OCI-LY7 (cell line): ENCODE measurements at regions not wholly inside any gene's neighbourhood (a gene's known extent, or its start where the extent isn't known, plus 50 kb on each side); places are given as distances from the start of the nearest gene placed in this dataset.

ENCODE experiments used
- EZH2phosphoT487 ChIP-seq: fragments of 200-600 bp; sonication (generic); IDR thresholded peaks from 2 replicates; pipeline ENCODE4 v1.6.1; 2018; ENCODE audit warnings: low read depth, borderline replicate concordance, mild to moderate bottlenecking, mixed run types, antibody characterized with exemption, low read length, moderate library complexity, mixed read lengths
- TF ChIP-seq, protein P1 (sequence below): fragments of 200-600 bp; sonication (generic); conservative IDR thresholded peaks from 2 replicates; pipeline ENCODE4 v1.5.1; 2014; ENCODE audit warnings: mild to moderate bottlenecking, antibody characterized with exemption, low read length, moderate library complexity, mixed read lengths

DNA sequence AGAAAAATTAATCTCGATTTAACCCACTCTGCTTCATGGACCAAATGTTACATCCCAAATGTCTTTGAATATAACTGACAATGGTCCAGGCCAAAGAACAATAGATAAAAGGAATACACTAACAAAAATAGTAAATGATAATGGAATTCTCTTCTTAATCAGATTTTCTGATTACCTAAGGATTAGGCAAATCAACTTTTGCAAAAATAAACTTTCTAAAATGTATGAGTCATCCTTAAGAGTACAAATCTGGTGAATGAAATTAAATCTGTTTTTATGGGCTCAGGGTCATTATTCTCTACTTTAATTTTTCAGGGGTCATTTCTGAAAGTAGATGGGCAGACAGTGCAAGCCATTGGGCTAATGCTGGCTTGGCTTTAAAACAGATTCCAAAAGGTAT lies 102.1 kb upstream of the FAM13C start:
- TF ChIP-seq, protein P1, sequence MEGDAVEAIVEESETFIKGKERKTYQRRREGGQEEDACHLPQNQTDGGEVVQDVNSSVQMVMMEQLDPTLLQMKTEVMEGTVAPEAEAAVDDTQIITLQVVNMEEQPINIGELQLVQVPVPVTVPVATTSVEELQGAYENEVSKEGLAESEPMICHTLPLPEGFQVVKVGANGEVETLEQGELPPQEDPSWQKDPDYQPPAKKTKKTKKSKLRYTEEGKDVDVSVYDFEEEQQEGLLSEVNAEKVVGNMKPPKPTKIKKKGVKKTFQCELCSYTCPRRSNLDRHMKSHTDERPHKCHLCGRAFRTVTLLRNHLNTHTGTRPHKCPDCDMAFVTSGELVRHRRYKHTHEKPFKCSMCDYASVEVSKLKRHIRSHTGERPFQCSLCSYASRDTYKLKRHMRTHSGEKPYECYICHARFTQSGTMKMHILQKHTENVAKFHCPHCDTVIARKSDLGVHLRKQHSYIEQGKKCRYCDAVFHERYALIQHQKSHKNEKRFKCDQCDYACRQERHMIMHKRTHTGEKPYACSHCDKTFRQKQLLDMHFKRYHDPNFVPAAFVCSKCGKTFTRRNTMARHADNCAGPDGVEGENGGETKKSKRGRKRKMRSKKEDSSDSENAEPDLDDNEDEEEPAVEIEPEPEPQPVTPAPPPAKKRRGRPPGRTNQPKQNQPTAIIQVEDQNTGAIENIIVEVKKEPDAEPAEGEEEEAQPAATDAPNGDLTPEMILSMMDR, result no peak
- TF ChIP-seq EZH2phosphoT487, result no peak
